Liver (tissue), 8 donors: ENCODE measurements at regions not wholly inside any gene's neighbourhood (a gene's known extent, or its start where the extent isn't known, plus 50 kb on each side); places are given as distances from the start of the nearest gene placed in this dataset.

Experiments used
- DNase-seq: peaks from one replicate; pipeline ENCODE4 v3.0.0-alpha.2; 2017; ENCODE audit warnings: low spot score
- H3K27ac ChIP-seq, 2 donors: one replicate each; pipeline ENCODE4 v1.7.0; 2013; ENCODE audit warnings: inconsistent platforms in 2 of 2, low read length in 2 of 2, control low read depth in 1 of 2, low read depth in 1 of 2, mild to moderate bottlenecking in 1 of 2
- H3K27me3 ChIP-seq, 4 donors: one replicate each; pipeline versions ENCODE4 v1.6.1 to v1.7.0; 2013; ENCODE audit warnings: low read length in 3 of 4, inconsistent platforms in 1 of 4, mild to moderate bottlenecking in 1 of 4, moderate library complexity in 1 of 4; ENCODE audit not compliant: control insufficient read depth in 4 of 4, insufficient read depth in 4 of 4
- H3K36me3 ChIP-seq, 4 donors: one replicate each; pipeline versions ENCODE4 v1.6.1 to v1.7.0; 2013; ENCODE audit warnings: low read length in 3 of 4, mild to moderate bottlenecking in 3 of 4, low read depth in 1 of 4, moderate library complexity in 1 of 4; ENCODE audit not compliant: control insufficient read depth in 4 of 4, insufficient read depth in 3 of 4
- H3K4me1 ChIP-seq, 4 donors: one replicate each; pipeline versions ENCODE4 v1.6.1 to v1.7.0; 2013; ENCODE audit warnings: low read length in 3 of 4, mild to moderate bottlenecking in 3 of 4, moderate library complexity in 1 of 4; ENCODE audit not compliant: control insufficient read depth in 4 of 4, insufficient read depth in 4 of 4
- H3K4me3 ChIP-seq, 3 donors: one replicate each; pipeline versions ENCODE4 v1.6.1 to v1.7.0; 2013; ENCODE audit warnings: low read length in 3 of 3, control low read depth in 1 of 3, low read depth in 1 of 3, mild to moderate bottlenecking in 1 of 3
- H3K9ac ChIP-seq, 2 donors: one replicate each; pipeline ENCODE4 v1.7.0; 2013; ENCODE audit warnings: low read length in 2 of 2, mild to moderate bottlenecking in 2 of 2, moderate library complexity in 2 of 2, control low read depth in 1 of 2, low read depth in 1 of 2
- H3K9me3 ChIP-seq, 4 donors: one replicate each; pipeline versions ENCODE4 v1.6.1 to v1.7.0; 2013; ENCODE audit warnings: low read length in 3 of 4; ENCODE audit not compliant: control insufficient read depth in 4 of 4
- CTCF ChIP-seq: fragments of 150-350 bp; IDR thresholded peaks from 2 replicates; pipeline ENCODE4 v1.5.1; 2017; ENCODE audit warnings: improper control_type of control experiment, low read depth, low read length; ENCODE audit not compliant: missing input control
- EGR1 ChIP-seq, 2 donors: IDR thresholded peaks; 2 replicates each; pipeline ENCODE4 v1.6.1; 2016 to 2018; ENCODE audit warnings: antibody characterized with exemption in 2 of 2, low read depth in 2 of 2
- FOXA2 ChIP-seq: IDR thresholded peaks from 2 replicates; pipeline ENCODE4 v1.6.1; 2016; ENCODE audit warnings: antibody characterized with exemption
- HNF4G ChIP-seq: IDR thresholded peaks from 2 replicates; pipeline ENCODE4 v1.6.1; 2016; ENCODE audit warnings: antibody characterized with exemption
- JUND ChIP-seq, 2 donors: IDR thresholded peaks; 2 replicates each; pipeline ENCODE4 v1.6.1; 2016; ENCODE audit warnings: antibody characterized with exemption in 2 of 2
- NR2F2 ChIP-seq: IDR thresholded peaks from 2 replicates; pipeline ENCODE4 v1.6.1; 2016; ENCODE audit warnings: antibody characterized with exemption
- RAD21 ChIP-seq, 2 donors: IDR thresholded peaks; 2 replicates each; pipeline ENCODE4 v1.6.1; 2016; ENCODE audit warnings: antibody characterized with exemption in 2 of 2, mild to moderate bottlenecking in 2 of 2
- SP1 ChIP-seq: IDR thresholded peaks from 2 replicates; pipeline ENCODE4 v1.6.1; 2018; ENCODE audit warnings: antibody characterized with exemption, mild to moderate bottlenecking
- TAF1 ChIP-seq: conservative IDR thresholded peaks from 2 replicates; pipeline ENCODE4 v1.6.1; 2016; ENCODE audit warnings: antibody characterized with exemption, mild to moderate bottlenecking
- ZBTB33 ChIP-seq: IDR thresholded peaks from 2 replicates; pipeline ENCODE4 v1.6.1; 2016; ENCODE audit warnings: antibody characterized with exemption
- WGBS: extraction: QIAGEN DNeasy Blood & Tissue Kit; methylation state at CpG from one replicate; pipeline ENCODE4 v1.1.7; 2013; 5-methylcytosine and 5-hydroxymethylcytosine counted together
- TF ChIP-seq, protein P1 (sequence below): IDR thresholded peaks from 2 replicates; pipeline ENCODE4 v1.6.1; 2016; ENCODE audit warnings: antibody characterized with exemption
- TF ChIP-seq, protein P2 (sequence below): IDR thresholded peaks from 2 replicates; pipeline ENCODE4 v1.6.1; 2016; ENCODE audit warnings: antibody characterized with exemption
- donor health status: healthy.
- donor health status: healthy.
- donor health status: healthy.
- donor health status: healthy.
- donor health status: healthy.

- no peak overlapping the region for H3K4me3 ChIP-seq
- no peak for DNase-seq
- no peaks in the 10 kb centered on the region for H3K27me3 ChIP-seq
- TF ChIP-seq EGR1 (IDR thresholded peaks at IDR 0.05; ENCODE audit: low read depth in 2 of 2) (no peak), SP1 (no peak), HNF4G (no peak), NR2F2 (no peak), FOXA2 (no peak), RAD21 (IDR thresholded peaks at IDR 0.05) (no peak), ZBTB33 (no peak)
- TF ChIP-seq, protein P1, sequence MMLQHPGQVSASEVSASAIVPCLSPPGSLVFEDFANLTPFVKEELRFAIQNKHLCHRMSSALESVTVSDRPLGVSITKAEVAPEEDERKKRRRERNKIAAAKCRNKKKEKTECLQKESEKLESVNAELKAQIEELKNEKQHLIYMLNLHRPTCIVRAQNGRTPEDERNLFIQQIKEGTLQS, result no peak
- no peaks in the 10 kb centered on the region for H3K4me1 ChIP-seq
- 78% methylated on average over 5 of the region's 5 CpGs for WGBS
- no peak overlapping the region for H3K27ac ChIP-seq
- no peaks in the 10 kb centered on the region for H3K36me3 ChIP-seq
- H3K9me3 ChIP-seq, result peaks cover 0 to 2% (median 0%) of the 10 kb centered on the region in 4 donors
- H3K9ac ChIP-seq, result no peak overlapping the region
These were observed 2338.6 kb downstream of the LRRC4C start for GRCh38 chr11:39120890-39121289.

- H3K9me3 ChIP-seq, result no peaks in the 10 kb centered on the region
- no peak overlapping the region for H3K27ac ChIP-seq
- no peak overlapping the region for H3K9ac ChIP-seq
- no peak overlapping the region for H3K4me3 ChIP-seq
- H3K27me3 ChIP-seq, result no peaks in the 10 kb centered on the region
- DNase-seq, result no peak
- H3K36me3 ChIP-seq, result no peaks in the 10 kb centered on the region
- TF ChIP-seq, protein P2, sequence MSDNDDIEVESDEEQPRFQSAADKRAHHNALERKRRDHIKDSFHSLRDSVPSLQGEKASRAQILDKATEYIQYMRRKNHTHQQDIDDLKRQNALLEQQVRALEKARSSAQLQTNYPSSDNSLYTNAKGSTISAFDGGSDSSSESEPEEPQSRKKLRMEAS, result no peak
- no peak for TF ChIP-seq CTCF
- TF ChIP-seq NR2F2, result no peak
- TF ChIP-seq, protein P1, result no peak
- TF ChIP-seq TAF1, result no peak
- no peak for TF ChIP-seq JUND (IDR thresholded peaks at IDR 0.05)
- TF ChIP-seq FOXA2, result no peak
- no peak for TF ChIP-seq ZBTB33
- H3K4me1 ChIP-seq, result no peaks in the 10 kb centered on the region
These were observed 2345.8 kb downstream of the LRRC4C start for GRCh38 chr11:39113606-39114005.
